Neural progenitor cell (in vitro differentiated cells): ENCODE measurements at regions not wholly inside any gene's neighbourhood (a gene's known extent, or its start where the extent isn't known, plus 50 kb on each side); places are given as distances from the start of the nearest gene placed in this dataset.

ENCODE experiments used
- DNase-seq: peaks from one replicate; pipeline ENCODE4 v3.0.0-alpha.2; 2016; ENCODE audit warnings: low spot score
- H2AFZ ChIP-seq: fragments of 200-600 bp; sonication (generic); replicated peaks from 2 replicates; pipeline ENCODE4 v1.6.1; 2016; ENCODE audit warnings: antibody characterized with exemption
- H3F3A ChIP-seq: fragments of 200-600 bp; sonication (generic); 2 replicates; pipeline ENCODE4 v1.6.1; 2016; ENCODE audit warnings: antibody characterized with exemption, low read depth
- H3K27ac ChIP-seq: fragments of 200-600 bp; sonication (generic); 2 replicates; pipeline ENCODE4 v1.5.1; 2016; ENCODE audit warnings: mild to moderate bottlenecking
- H3K27me3 ChIP-seq: fragments of 200-600 bp; sonication (generic); 2 replicates; pipeline ENCODE4 v1.6.1; 2016; ENCODE audit warnings: mild to moderate bottlenecking, moderate library complexity
- H3K36me3 ChIP-seq: fragments of 200-600 bp; sonication (generic); 2 replicates; pipeline ENCODE4 v1.5.1; 2016
- H3K4me1 ChIP-seq: fragments of 200-600 bp; sonication (generic); 2 replicates; pipeline ENCODE4 v1.6.1; 2016; ENCODE audit warnings: mixed run types
- H3K4me2 ChIP-seq: fragments of 200-600 bp; sonication (generic); 2 replicates; pipeline ENCODE4 v1.6.1; 2016
- H3K4me3 ChIP-seq: fragments of 200-600 bp; sonication (generic); 2 replicates; pipeline ENCODE4 v1.5.1; 2016
- H3K79me2 ChIP-seq: fragments of 200-600 bp; sonication (generic); 2 replicates; pipeline ENCODE4 v1.6.1; 2016; ENCODE audit warnings: low read depth
- H3K9ac ChIP-seq: fragments of 200-600 bp; sonication (generic); 2 replicates; pipeline ENCODE4 v1.6.1; 2016
- H3K9me3 ChIP-seq: fragments of 200-600 bp; sonication (generic); 2 replicates; pipeline ENCODE4 v1.5.1; 2016; ENCODE audit warnings: low read depth
- H4K20me1 ChIP-seq: fragments of 200-600 bp; sonication (generic); 2 replicates; pipeline ENCODE4 v1.6.1; 2016; ENCODE audit warnings: low read depth
- H3K27ac Mint-ChIP-seq: 3 replicates; pipeline ENCODE4 v1.8.0; 2021; ENCODE audit warnings: mixed read lengths
- H3K27me3 Mint-ChIP-seq: 2 replicates; pipeline ENCODE4 v1.8.0; 2022; ENCODE audit warnings: low read depth, mild to moderate bottlenecking, inconsistent platforms, moderate library complexity, mixed read lengths; ENCODE audit not compliant: insufficient read depth
- H3K36me3 Mint-ChIP-seq: 3 replicates; pipeline ENCODE4 v1.8.0; 2021; ENCODE audit warnings: mixed read lengths
- H3K4me1 Mint-ChIP-seq: 3 replicates; pipeline ENCODE4 v1.8.0; 2021; ENCODE audit warnings: mixed read lengths
- H3K4me3 Mint-ChIP-seq: 3 replicates; pipeline ENCODE4 v1.8.0; 2021; ENCODE audit warnings: mild to moderate bottlenecking, moderate library complexity, mixed read lengths
- H3K9me3 Mint-ChIP-seq: 3 replicates; pipeline ENCODE4 v1.8.0; 2020; ENCODE audit warnings: mixed read lengths
- CTCF ChIP-seq: fragments of 200-600 bp; sonication (generic); IDR thresholded peaks from 2 replicates; pipeline ENCODE4 v1.5.1; 2017; ENCODE audit warnings: antibody characterized with exemption, mild to moderate bottlenecking
- EZH2 ChIP-seq: fragments of 200-600 bp; sonication (generic); IDR thresholded peaks from 2 replicates; pipeline ENCODE4 v1.6.1; 2017; ENCODE audit warnings: antibody characterized with exemption, mild to moderate bottlenecking, moderate library complexity
- EZH2phosphoT487 ChIP-seq: fragments of 200-600 bp; sonication (generic); IDR thresholded peaks from 2 replicates; pipeline ENCODE4 v1.6.1; 2017; ENCODE audit warnings: antibody characterized with exemption

- TF ChIP-seq EZH2phosphoT487 (no peak), EZH2 (no peak), CTCF (peak; percentile 77)
- Histone ChIP-seq H3K79me2 (no peaks in the 10 kb centered on the region), H3K27me3 (no peaks in the 10 kb centered on the region), H3K9ac (no peak overlapping the region), H3K27ac (no peak overlapping the region), H3K4me1 (no peaks in the 10 kb centered on the region), H2AFZ (no peak overlapping the region), H3K36me3 (no peaks in the 10 kb centered on the region), H3K9me3 (no peaks in the 10 kb centered on the region), H3K4me3 (no peak overlapping the region), H3F3A (no peaks in the 10 kb centered on the region), H4K20me1 (no peaks in the 10 kb centered on the region), H3K4me2 (no peak overlapping the region)
- H3K9me3 Mint-ChIP-seq, result no peaks in the 10 kb centered on the region
- H3K27me3 Mint-ChIP-seq, result peaks cover 5% of the 10 kb centered on the region
- H3K4me3 Mint-ChIP-seq, result no peak overlapping the region
- peaks cover 8% of the 10 kb centered on the region for H3K4me1 Mint-ChIP-seq
- peaks cover 2% of the 10 kb centered on the region for H3K36me3 Mint-ChIP-seq
- peak; percentile 84 for DNase-seq
- no peak overlapping the region for H3K27ac Mint-ChIP-seq
Observed at GRCh38 chr14:100416921-100417860, 94.1 kb downstream of the SLC25A47 start.

- Histone ChIP-seq H3K36me3 (no peaks in the 10 kb centered on the region), H3K4me3 (no peak overlapping the region), H3K4me2 (no peak overlapping the region), H3K4me1 (peaks cover 4% of the 10 kb centered on the region), H3K9ac (no peak overlapping the region), H2AFZ (no peak overlapping the region), H3F3A (no peaks in the 10 kb centered on the region), H3K9me3 (no peaks in the 10 kb centered on the region), H3K27me3 (no peaks in the 10 kb centered on the region), H3K79me2 (no peaks in the 10 kb centered on the region), H4K20me1 (no peaks in the 10 kb centered on the region), H3K27ac (no peak overlapping the region)
- Mint-ChIP-seq H3K36me3 (peaks cover 2% of the 10 kb centered on the region), H3K9me3 (no peaks in the 10 kb centered on the region), H3K4me3 (no peak overlapping the region), H3K27me3 (peaks cover 8% of the 10 kb centered on the region), H3K4me1 (peaks cover 13% of the 10 kb centered on the region), H3K27ac (no peak overlapping the region)
- DNase-seq, result peak; percentile 49
- TF ChIP-seq CTCF (peak; percentile 49), EZH2 (no peak)
Observed at GRCh38 chr14:100419856-100420255, 96.7 kb downstream of the SLC25A47 start.

GRCh38 chr14:100421756-100422470, 98.8 kb downstream of the SLC25A47 start:
- TF ChIP-seq EZH2phosphoT487, result no peak
- TF ChIP-seq EZH2, result no peak
- no peak for TF ChIP-seq CTCF
- Histone ChIP-seq H3K4me1 (peaks cover 21% of the 10 kb centered on the region), H3K9ac (no peak overlapping the region), H3K9me3 (no peaks in the 10 kb centered on the region), H3K27ac (no peak overlapping the region), H3K4me3 (no peak overlapping the region), H3K79me2 (no peaks in the 10 kb centered on the region), H4K20me1 (no peaks in the 10 kb centered on the region), H3K27me3 (no peaks in the 10 kb centered on the region), H3K36me3 (no peaks in the 10 kb centered on the region), H2AFZ (no peak overlapping the region), H3K4me2 (no peak overlapping the region), H3F3A (no peaks in the 10 kb centered on the region)
- DNase-seq, result no peak
- Mint-ChIP-seq H3K27ac (no peak overlapping the region), H3K9me3 (no peaks in the 10 kb centered on the region), H3K36me3 (peaks cover 2% of the 10 kb centered on the region), H3K4me3 (no peak overlapping the region), H3K4me1 (peaks cover 27% of the 10 kb centered on the region), H3K27me3 (peaks cover 5% of the 10 kb centered on the region)
